MCF 10A (cell line): ENCODE measurements at regions not wholly inside any gene's neighbourhood (a gene's known extent, or its start where the extent isn't known, plus 50 kb on each side); places are given as distances from the start of the nearest gene placed in this dataset.

Experiments
- BruUV-seq: library from RNA; stranded (reverse); fragments of 400-500 nt; replicated peaks from 2 replicates; lab custom pipeline; 2021; lab: Mats Ljungman, UMichigan
- CTCF ChIA-PET: fragments of 300-600 bp; sonication (Branson Sonifier 250); formaldehyde crosslinking; extraction: SDS; loops from one replicate; lab custom pipeline; 2021; ENCODE audit warnings: antibody characterized with exemption, inconsistent platforms; lab: Yijun Ruan, JAX
- POLR2A ChIA-PET: fragments of 300-600, 350-650 bp; sonication (Branson Sonifier 250); formaldehyde crosslinking; extraction: SDS; loops from one replicate; lab custom pipeline; 2020; ENCODE audit warnings: antibody characterized with exemption, inconsistent platforms; lab: Yijun Ruan, JAX
- DNase-seq: peaks from one replicate; pipeline ENCODE4 v3.0.0-alpha.2; 2018; ENCODE audit not compliant: unreplicated experiment
- H3K27ac Mint-ChIP-seq: one replicate; pipeline ENCODE4 v1.8.0; 2022; ENCODE audit warnings: mild to moderate bottlenecking, low read depth, mixed read lengths; ENCODE audit not compliant: unreplicated experiment
- H3K27me3 Mint-ChIP-seq: one replicate; pipeline ENCODE4 v1.8.0; 2022; ENCODE audit warnings: mixed read lengths; ENCODE audit not compliant: insufficient read depth, unreplicated experiment
- H3K36me3 Mint-ChIP-seq: one replicate; pipeline ENCODE4 v1.8.0; 2022; ENCODE audit warnings: mild to moderate bottlenecking, moderate library complexity, mixed read lengths; ENCODE audit not compliant: insufficient read depth, unreplicated experiment
- H3K4me1 Mint-ChIP-seq: one replicate; pipeline ENCODE4 v1.8.0; 2022; ENCODE audit warnings: mixed read lengths; ENCODE audit not compliant: insufficient read depth, unreplicated experiment
- H3K4me3 Mint-ChIP-seq: one replicate; pipeline ENCODE4 v1.8.0; 2022; ENCODE audit warnings: mild to moderate bottlenecking, moderate library complexity, mixed read lengths; ENCODE audit not compliant: unreplicated experiment
- H3K9me3 Mint-ChIP-seq: one replicate; pipeline ENCODE4 v1.8.0; 2022; ENCODE audit warnings: mixed read lengths; ENCODE audit not compliant: unreplicated experiment
- intact Hi-C: fragments of 100-400 bp; cut with micrococcal nuclease; formaldehyde crosslinking; loops from 2 replicates; pipeline ENCODE4 v1.14.1; 2022
- TF ChIP-seq, protein P1 (sequence below): fragments of 200-600 bp; IDR thresholded peaks from one replicate; pipeline ENCODE4 v1.8.0; 2022; ENCODE audit warnings: antibody characterized with exemption, mild to moderate bottlenecking; ENCODE audit not compliant: unreplicated experiment

DNA sequence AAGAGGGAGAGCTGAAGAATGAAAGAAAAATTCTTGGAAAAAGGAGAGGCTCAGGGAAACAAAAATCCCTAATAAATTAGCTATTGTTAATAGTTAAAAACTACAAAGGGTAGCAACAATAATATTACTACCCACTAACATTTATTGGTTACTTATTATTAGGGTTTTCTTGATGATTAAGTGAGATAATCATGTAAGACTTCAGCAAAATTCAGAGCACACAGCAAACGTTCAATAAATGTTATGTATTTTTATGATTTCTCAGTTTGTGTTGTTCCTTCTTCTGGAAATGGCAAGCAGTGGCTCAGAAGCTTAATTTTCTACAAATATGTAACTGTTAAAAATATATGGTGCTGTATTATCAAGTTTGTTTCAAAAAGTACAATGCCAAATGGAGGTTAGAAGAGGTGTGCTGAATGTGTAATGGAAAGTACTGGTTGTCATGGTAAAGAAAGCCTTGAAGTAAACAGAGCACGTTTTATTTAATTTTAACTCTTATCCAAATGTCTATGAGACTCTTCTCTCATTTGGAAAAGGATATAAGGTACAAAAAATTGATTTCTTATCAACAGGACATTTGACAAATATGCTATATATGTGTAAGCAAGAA is 226.0 kb upstream of the ATP10B start:
- no TSS peak for BruUV-seq
- Mint-ChIP-seq H3K9me3 (no peaks in the 10 kb centered on the region), H3K4me1 (no peaks in the 10 kb centered on the region), H3K4me3 (no peak overlapping the region), H3K36me3 (no peaks in the 10 kb centered on the region), H3K27me3 (no peaks in the 10 kb centered on the region), H3K27ac (no peak overlapping the region)
- ChIA-PET CTCF (interaction anchor here (1.0 kb wide), 1 partner anchor 640 kb away, joined by 3 read pairs; no protein-coding TSS in a partner anchor), POLR2A (no interaction called here)
- intact Hi-C loops = no loop called here
- DNase-seq = no peak
- TF ChIP-seq, protein P1, sequence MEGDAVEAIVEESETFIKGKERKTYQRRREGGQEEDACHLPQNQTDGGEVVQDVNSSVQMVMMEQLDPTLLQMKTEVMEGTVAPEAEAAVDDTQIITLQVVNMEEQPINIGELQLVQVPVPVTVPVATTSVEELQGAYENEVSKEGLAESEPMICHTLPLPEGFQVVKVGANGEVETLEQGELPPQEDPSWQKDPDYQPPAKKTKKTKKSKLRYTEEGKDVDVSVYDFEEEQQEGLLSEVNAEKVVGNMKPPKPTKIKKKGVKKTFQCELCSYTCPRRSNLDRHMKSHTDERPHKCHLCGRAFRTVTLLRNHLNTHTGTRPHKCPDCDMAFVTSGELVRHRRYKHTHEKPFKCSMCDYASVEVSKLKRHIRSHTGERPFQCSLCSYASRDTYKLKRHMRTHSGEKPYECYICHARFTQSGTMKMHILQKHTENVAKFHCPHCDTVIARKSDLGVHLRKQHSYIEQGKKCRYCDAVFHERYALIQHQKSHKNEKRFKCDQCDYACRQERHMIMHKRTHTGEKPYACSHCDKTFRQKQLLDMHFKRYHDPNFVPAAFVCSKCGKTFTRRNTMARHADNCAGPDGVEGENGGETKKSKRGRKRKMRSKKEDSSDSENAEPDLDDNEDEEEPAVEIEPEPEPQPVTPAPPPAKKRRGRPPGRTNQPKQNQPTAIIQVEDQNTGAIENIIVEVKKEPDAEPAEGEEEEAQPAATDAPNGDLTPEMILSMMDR = no peak

- ChIA-PET POLR2A (no interaction called here), CTCF (interaction anchor here (0.7 kb wide), 1 partner anchor 158 kb away, joined by 4 read pairs; no protein-coding TSS in a partner anchor)
- no peaks in the 10 kb centered on the region for H3K4me1 Mint-ChIP-seq
- H3K27me3 Mint-ChIP-seq = no peaks in the 10 kb centered on the region
- TF ChIP-seq, protein P1 = no peak
- no peaks in the 10 kb centered on the region for H3K9me3 Mint-ChIP-seq
- no TSS peak for BruUV-seq
- DNase-seq = no peak
- no peak overlapping the region for H3K4me3 Mint-ChIP-seq
- H3K36me3 Mint-ChIP-seq = no peaks in the 10 kb centered on the region
- no peak overlapping the region for H3K27ac Mint-ChIP-seq
- intact Hi-C loops = no loop called here
Measured at GRCh38 chr5:161077496-161077895, 225.5 kb upstream of the ATP10B start.

DNA sequence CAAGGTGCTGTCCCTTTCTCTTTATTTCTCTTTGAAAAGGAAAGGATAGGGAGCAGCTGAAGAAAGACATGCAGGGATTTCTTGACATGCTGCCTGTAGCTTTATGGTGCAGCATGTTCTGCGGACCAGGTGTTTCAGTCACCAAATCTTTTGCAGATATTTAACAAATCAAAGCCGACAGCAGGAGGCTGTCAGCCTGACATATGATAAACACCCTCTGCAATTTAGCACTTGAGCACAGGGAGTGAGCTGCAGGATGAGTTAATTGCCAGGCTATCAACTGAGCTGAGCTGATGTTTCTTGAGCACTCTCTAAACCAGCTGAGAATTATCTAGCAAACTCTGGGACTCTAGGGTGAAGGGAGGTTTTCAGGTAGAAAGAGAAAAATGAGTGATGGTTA is 212.8 kb upstream of the ATP10B start:
- Mint-ChIP-seq H3K36me3 (no peaks in the 10 kb centered on the region), H3K4me1 (no peaks in the 10 kb centered on the region), H3K9me3 (peaks cover 5% of the 10 kb centered on the region), H3K27me3 (no peaks in the 10 kb centered on the region), H3K4me3 (no peak overlapping the region), H3K27ac (no peak overlapping the region)
- no peak for DNase-seq
- TF ChIP-seq, protein P1 = no peak
- ChIA-PET POLR2A (no interaction called here), CTCF (interaction anchor here (0.6 to 0.7 kb wide), 2 partner anchors 283 to 478 kb away, joined by 3 read pairs; no protein-coding TSS in a partner anchor)
- no TSS peak for BruUV-seq
- intact Hi-C loops = no loop called here

DNA sequence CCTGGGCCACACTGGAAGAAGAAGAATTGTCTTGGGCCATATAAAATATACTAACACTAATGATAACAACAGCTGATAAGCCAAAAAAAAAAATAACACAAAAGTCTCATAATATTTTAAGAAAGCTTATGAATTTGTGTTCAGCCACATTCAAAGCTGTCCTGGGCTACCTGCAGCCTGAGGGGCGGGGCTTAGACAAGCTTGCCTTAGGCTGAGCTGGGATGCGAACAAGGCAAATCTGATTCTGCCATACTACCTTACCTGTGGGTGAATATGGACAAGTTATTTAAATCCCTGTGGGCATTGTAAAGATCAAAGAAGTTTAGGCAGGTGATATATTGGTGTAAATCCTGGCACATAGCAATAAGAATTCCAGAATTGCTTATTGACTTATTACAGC is 212.3 kb upstream of the ATP10B start:
- POLR2A ChIA-PET = interaction anchor here (0.6 kb wide), 1 partner anchor 474 kb away, joined by 3 read pairs; no protein-coding TSS in a partner anchor
- no TSS peak for BruUV-seq

More for the DNA sequence above, 212.3 kb upstream of the ATP10B start:
- Mint-ChIP-seq H3K36me3 (no peaks in the 10 kb centered on the region), H3K9me3 (peaks cover under 1% of the 10 kb centered on the region), H3K4me1 (no peaks in the 10 kb centered on the region), H3K27me3 (no peaks in the 10 kb centered on the region), H3K4me3 (no peak overlapping the region), H3K27ac (no peak overlapping the region)
- intact Hi-C loops = no loop called here
- TF ChIP-seq, protein P1 = no peak
- DNase-seq = no peak
- CTCF ChIA-PET = interaction anchor here (0.6 to 0.7 kb wide), 2 partner anchors 284 to 477 kb away, joined by 3 read pairs; no protein-coding TSS in a partner anchor
